ENCODE measurements at regions not wholly inside any gene's neighbourhood (a gene's known extent, or its start where the extent isn't known, plus 50 kb on each side); places are given as distances from the start of the nearest gene placed in this dataset.

GRCh38 chr6:91731939-91732338 is 1145.1 kb upstream of the MAP3K7 start:
- Histone ChIP-seq H3K9ac (ENCODE audit: insufficient read depth in 1 of 2, low read length in 2 of 2) (no peak overlapping the region), H3K9me3 (ENCODE audit: control insufficient read depth in 4 of 4, insufficient read depth in 3 of 4, low read length in 3 of 4) (peaks cover 0 to 4% (median 0%) of the 10 kb centered on the region in 4 donors), H3K27ac (ENCODE audit: low read depth in 1 of 2, low read length in 1 of 2) (no peak overlapping the region), H3K4me1 (ENCODE audit: control insufficient read depth in 5 of 5, insufficient read depth in 5 of 5, low read length in 5 of 5) (no peaks in the 10 kb centered on the region), H3K4me3 (no peak overlapping the region), H3K27me3 (ENCODE audit: control insufficient read depth in 3 of 3, insufficient read depth in 3 of 3, low read length in 2 of 3) (no peaks in the 10 kb centered on the region), H3K36me3 (ENCODE audit: control insufficient read depth in 4 of 4, insufficient read depth in 4 of 4, low read length in 4 of 4) (no peaks in the 10 kb centered on the region)
- no peak for DNase-seq
- ATAC-seq (ENCODE audit: insufficient read depth, low FRiP score), result no peak
- no peak for TF ChIP-seq CTCF (IDR thresholded peaks at IDR 0.05; ENCODE audit: control extremely low read depth, extremely low read depth)

- Histone ChIP-seq H3K36me3 (ENCODE audit: control insufficient read depth in 4 of 4, insufficient read depth in 4 of 4, low read length in 4 of 4) (no peaks in the 10 kb centered on the region), H3K4me3 (no peak overlapping the region), H3K27ac (ENCODE audit: low read depth in 1 of 2, low read length in 1 of 2) (no peak overlapping the region), H3K27me3 (ENCODE audit: control insufficient read depth in 3 of 3, insufficient read depth in 3 of 3, low read length in 2 of 3) (no peaks in the 10 kb centered on the region), H3K9ac (ENCODE audit: insufficient read depth in 1 of 2, low read length in 2 of 2) (no peak overlapping the region), H3K4me1 (ENCODE audit: control insufficient read depth in 5 of 5, insufficient read depth in 5 of 5, low read length in 5 of 5) (no peaks in the 10 kb centered on the region), H3K9me3 (ENCODE audit: control insufficient read depth in 4 of 4, insufficient read depth in 3 of 4, low read length in 3 of 4) (peaks cover 0 to 4% (median 0%) of the 10 kb centered on the region in 4 donors)
- WGBS, 2 donors, result 74 to 79% methylated on average over 2 of the region's 2 CpGs
- ATAC-seq (ENCODE audit: insufficient read depth, low FRiP score), result no peak
- no peak for DNase-seq
- TF ChIP-seq CTCF (IDR thresholded peaks at IDR 0.05; ENCODE audit: control extremely low read depth, extremely low read depth), result no peak
Observed at GRCh38 chr6:91730710-91731109, 1143.8 kb upstream of the MAP3K7 start.

GRCh38 chr6:91720324-91720723 is 1133.5 kb upstream of the MAP3K7 start:
- 61 to 64% methylated on average over 1 of the region's 1 CpG for WGBS, 2 donors
- H3K27me3 ChIP-seq (ENCODE audit: control insufficient read depth in 3 of 3, insufficient read depth in 3 of 3, low read length in 2 of 3), result no peaks in the 10 kb centered on the region

More at GRCh38 chr6:91720324-91720723, 1133.5 kb upstream of the MAP3K7 start:
- H3K36me3 ChIP-seq (ENCODE audit: control insufficient read depth in 4 of 4, insufficient read depth in 4 of 4, low read length in 4 of 4), result no peaks in the 10 kb centered on the region
- DNase-seq (no peak), ATAC-seq (ENCODE audit: insufficient read depth, low FRiP score) (no peak)
- no peaks in the 10 kb centered on the region for H3K4me1 ChIP-seq (ENCODE audit: control insufficient read depth in 5 of 5, insufficient read depth in 5 of 5, low read length in 5 of 5)
- H3K4me3 ChIP-seq, result no peak overlapping the region
- H3K9ac ChIP-seq (ENCODE audit: insufficient read depth in 1 of 2, low read length in 2 of 2), result no peak overlapping the region
- no peaks in the 10 kb centered on the region for H3K9me3 ChIP-seq (ENCODE audit: control insufficient read depth in 4 of 4, insufficient read depth in 3 of 4, low read length in 3 of 4)
- TF ChIP-seq CTCF (IDR thresholded peaks at IDR 0.05; ENCODE audit: control extremely low read depth, extremely low read depth), result no peak
- no peak overlapping the region for H3K27ac ChIP-seq (ENCODE audit: low read depth in 1 of 2, low read length in 1 of 2)

Data from lung (tissue), 11 donors.